GM12892 (cell line): ENCODE measurements at regions not wholly inside any gene's neighbourhood (a gene's known extent, or its start where the extent isn't known, plus 50 kb on each side); places are given as distances from the start of the nearest gene placed in this dataset.

ENCODE experiments used
- POLR2A ChIP-seq: IDR thresholded peaks from 2 replicates; pipeline ENCODE4 v1.6.1; 2011; ENCODE audit warnings: low read depth, low read length, control low read depth
- POLR2AphosphoS5 ChIP-seq: IDR thresholded peaks from 2 replicates; pipeline ENCODE4 v1.6.1; 2011; ENCODE audit warnings: low read depth, low read length, control low read depth

DNA sequence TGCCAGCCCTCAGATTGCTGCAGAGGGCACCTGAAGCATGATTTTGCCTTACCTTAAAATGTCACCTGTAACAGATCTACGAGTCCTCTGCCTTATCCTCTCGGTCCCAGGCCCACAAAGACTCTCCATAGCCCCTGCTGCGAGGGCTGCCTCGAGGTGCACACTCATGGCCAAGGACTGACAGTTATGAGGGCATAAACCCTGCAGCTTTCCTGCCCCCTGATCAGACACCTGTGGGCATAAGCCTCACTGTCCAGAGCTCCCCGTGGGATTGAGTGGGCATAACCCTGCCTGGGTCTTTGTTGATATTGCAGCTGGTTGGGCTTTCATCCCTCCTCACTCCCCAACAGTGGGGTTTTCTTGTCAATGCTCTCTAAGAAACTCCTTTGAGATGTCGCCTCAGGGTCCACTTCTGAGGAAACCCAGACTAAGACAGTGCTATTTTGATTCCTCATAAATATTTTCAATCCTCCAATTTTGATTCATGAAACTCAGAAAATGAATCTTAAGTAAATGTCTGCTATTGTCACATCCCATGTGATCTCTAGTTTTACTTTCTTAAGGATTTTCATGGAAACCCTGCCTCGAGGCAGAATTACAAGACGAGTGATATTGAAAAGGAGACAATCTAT is 108.5 kb upstream of the NCK2 start:
- no peak for TF ChIP-seq POLR2AphosphoS5
- no peak for TF ChIP-seq POLR2A
